ENCODE measurements at regions not wholly inside any gene's neighbourhood (a gene's known extent, or its start where the extent isn't known, plus 50 kb on each side); places are given as distances from the start of the nearest gene placed in this dataset.

- H3K4me1 Mint-ChIP-seq: no peaks in the 10 kb centered on the region
- no peak for ATAC-seq
- no peak for DNase-seq
- CTCF ChIA-PET: interaction anchor here (2.4 kb wide), 1 partner anchor 18 kb away, joined by 5 read pairs; no protein-coding TSS in a partner anchor
- H3K36me3 Mint-ChIP-seq (ENCODE audit: low read depth): no peaks in the 10 kb centered on the region
- H3K27me3 Mint-ChIP-seq: no peaks in the 10 kb centered on the region
- H3K9me3 Mint-ChIP-seq (ENCODE audit: low read depth): peaks cover 1% of the 10 kb centered on the region
- H3K27ac Mint-ChIP-seq: no peak overlapping the region
- intact Hi-C loops (cut with DNase I, micrococcal nuclease): no loop called here
- POLR2A ChIA-PET: no interaction called here
- no peak overlapping the region for H3K4me3 Mint-ChIP-seq
These were observed 185.5 kb upstream of the PITX2 start for GRCh38 chr4:110808351-110808878.

DNA sequence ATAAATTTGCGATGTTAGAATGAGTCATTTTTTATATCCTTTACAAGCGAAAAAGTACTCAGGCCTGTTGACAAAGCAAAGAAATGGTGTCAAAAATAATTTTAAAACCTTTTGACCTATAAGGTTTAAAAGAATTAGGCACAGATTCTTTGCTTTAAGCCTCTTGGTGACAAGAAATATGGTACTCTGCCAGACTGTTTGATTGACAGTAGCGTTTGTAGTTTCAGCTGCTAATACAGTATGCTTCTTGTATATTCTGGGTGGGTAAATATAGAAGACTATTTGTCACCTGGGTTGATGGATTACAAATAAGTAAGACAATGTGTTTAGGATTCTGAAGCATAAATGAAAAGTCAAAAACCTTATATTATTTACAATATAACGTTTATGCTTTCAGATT, 193.1 kb upstream of the PITX2 start:
- Mint-ChIP-seq H3K4me3 (no peak overlapping the region), H3K4me1 (no peaks in the 10 kb centered on the region), H3K36me3 (ENCODE audit: low read depth) (no peaks in the 10 kb centered on the region), H3K27me3 (no peaks in the 10 kb centered on the region), H3K27ac (no peak overlapping the region), H3K9me3 (ENCODE audit: low read depth) (no peaks in the 10 kb centered on the region)
- intact Hi-C loops (cut with DNase I, micrococcal nuclease): no loop called here
- DNase-seq (no peak), ATAC-seq (no peak)
- POLR2A ChIA-PET: no interaction called here
- CTCF ChIA-PET: no interaction called here

- H3K27me3 Mint-ChIP-seq: no peaks in the 10 kb centered on the region
- no peak overlapping the region for H3K27ac Mint-ChIP-seq
- H3K4me1 Mint-ChIP-seq: no peaks in the 10 kb centered on the region
- ChIA-PET POLR2A (no interaction called here), CTCF (no interaction called here)
- intact Hi-C loops (cut with DNase I, micrococcal nuclease): no loop called here
- DNase-seq (no peak), ATAC-seq (no peak)
- H3K4me3 Mint-ChIP-seq: no peak overlapping the region
- H3K36me3 Mint-ChIP-seq (ENCODE audit: low read depth): no peaks in the 10 kb centered on the region
- no peaks in the 10 kb centered on the region for H3K9me3 Mint-ChIP-seq (ENCODE audit: low read depth)
These were observed 193.5 kb upstream of the PITX2 start for GRCh38 chr4:110816367-110816766.

- POLR2A ChIA-PET: no interaction called here
- CTCF ChIA-PET: no interaction called here
- H3K9me3 Mint-ChIP-seq (ENCODE audit: low read depth): no peaks in the 10 kb centered on the region
- intact Hi-C loops (cut with DNase I, micrococcal nuclease): loop anchor here in 1 of 2 experiments (10.0 kb wide), 1 partner anchor 186 kb away; no protein-coding TSS in a partner anchor
- no peaks in the 10 kb centered on the region for H3K36me3 Mint-ChIP-seq (ENCODE audit: low read depth)
- no peak for ATAC-seq
- H3K4me1 Mint-ChIP-seq: no peaks in the 10 kb centered on the region
- DNase-seq: no peak
- H3K27ac Mint-ChIP-seq: no peak overlapping the region
- H3K27me3 Mint-ChIP-seq: no peaks in the 10 kb centered on the region
- H3K4me3 Mint-ChIP-seq: no peak overlapping the region
These were observed 198.3 kb upstream of the PITX2 start for GRCh38 chr4:110821186-110821585.

- CTCF ChIA-PET: no interaction called here
- Mint-ChIP-seq H3K27me3 (no peaks in the 10 kb centered on the region), H3K36me3 (ENCODE audit: low read depth) (no peaks in the 10 kb centered on the region), H3K4me3 (no peak overlapping the region), H3K9me3 (ENCODE audit: low read depth) (peaks cover 1% of the 10 kb centered on the region), H3K27ac (no peak overlapping the region), H3K4me1 (no peaks in the 10 kb centered on the region)
- POLR2A ChIA-PET: no interaction called here
- no peak for DNase-seq
- no peak for ATAC-seq
- intact Hi-C loops (cut with DNase I, micrococcal nuclease): loop anchor here in 1 of 2 experiments (10.0 kb wide), 1 partner anchor 188 kb away; no protein-coding TSS in a partner anchor
These were observed 200.4 kb upstream of the PITX2 start for GRCh38 chr4:110823251-110823650.

- Mint-ChIP-seq H3K27me3 (no peaks in the 10 kb centered on the region), H3K36me3 (ENCODE audit: low read depth) (no peaks in the 10 kb centered on the region), H3K4me3 (no peak overlapping the region), H3K9me3 (ENCODE audit: low read depth) (peaks cover 3% of the 10 kb centered on the region), H3K4me1 (no peaks in the 10 kb centered on the region), H3K27ac (no peak overlapping the region)
- DNase-seq (no peak), ATAC-seq (no peak)
- intact Hi-C loops (cut with DNase I, micrococcal nuclease): loop anchor here in 1 of 2 experiments (10.0 kb wide), 1 partner anchor 190 kb away; no protein-coding TSS in a partner anchor
- CTCF ChIA-PET: no interaction called here
- POLR2A ChIA-PET: no interaction called here
These were observed 201.5 kb upstream of the PITX2 start for GRCh38 chr4:110824344-110824743.

GRCh38 chr4:110826656-110827055, 203.8 kb upstream of the PITX2 start:
- no peak overlapping the region for H3K27ac Mint-ChIP-seq
- ChIA-PET POLR2A (no interaction called here), CTCF (no interaction called here)
- DNase-seq (no peak), ATAC-seq (no peak)
- peaks cover 3% of the 10 kb centered on the region for H3K9me3 Mint-ChIP-seq (ENCODE audit: low read depth)
- no peaks in the 10 kb centered on the region for H3K4me1 Mint-ChIP-seq
- intact Hi-C loops (cut with DNase I, micrococcal nuclease): loop anchor here in 1 of 2 experiments (10.0 kb wide), 1 partner anchor 192 kb away; no protein-coding TSS in a partner anchor
- no peaks in the 10 kb centered on the region for H3K36me3 Mint-ChIP-seq (ENCODE audit: low read depth)
- H3K27me3 Mint-ChIP-seq: no peaks in the 10 kb centered on the region
- no peak overlapping the region for H3K4me3 Mint-ChIP-seq

- ChIA-PET POLR2A (no interaction called here), CTCF (no interaction called here)
- Mint-ChIP-seq H3K27me3 (no peaks in the 10 kb centered on the region), H3K4me3 (no peak overlapping the region), H3K4me1 (no peaks in the 10 kb centered on the region), H3K36me3 (ENCODE audit: low read depth) (no peaks in the 10 kb centered on the region), H3K27ac (no peak overlapping the region), H3K9me3 (ENCODE audit: low read depth) (peaks cover 3% of the 10 kb centered on the region)
- DNase-seq (no peak), ATAC-seq (no peak)
- intact Hi-C loops (cut with DNase I, micrococcal nuclease): no loop called here
These were observed 207.6 kb upstream of the PITX2 start for GRCh38 chr4:110830461-110830860.

GRCh38 chr4:110837896-110838450, 215.1 kb upstream of the PITX2 start:
- H3K36me3 Mint-ChIP-seq (ENCODE audit: low read depth): no peaks in the 10 kb centered on the region
- CTCF ChIA-PET: no interaction called here
- DNase-seq: no peak
- intact Hi-C loops (cut with DNase I, micrococcal nuclease): no loop called here
- no peaks in the 10 kb centered on the region for H3K9me3 Mint-ChIP-seq (ENCODE audit: low read depth)
- H3K27me3 Mint-ChIP-seq: no peaks in the 10 kb centered on the region
- H3K4me3 Mint-ChIP-seq: no peak overlapping the region
- POLR2A ChIA-PET: no interaction called here
- no peak for ATAC-seq
- H3K4me1 Mint-ChIP-seq: no peaks in the 10 kb centered on the region
- H3K27ac Mint-ChIP-seq: no peak overlapping the region

DNA sequence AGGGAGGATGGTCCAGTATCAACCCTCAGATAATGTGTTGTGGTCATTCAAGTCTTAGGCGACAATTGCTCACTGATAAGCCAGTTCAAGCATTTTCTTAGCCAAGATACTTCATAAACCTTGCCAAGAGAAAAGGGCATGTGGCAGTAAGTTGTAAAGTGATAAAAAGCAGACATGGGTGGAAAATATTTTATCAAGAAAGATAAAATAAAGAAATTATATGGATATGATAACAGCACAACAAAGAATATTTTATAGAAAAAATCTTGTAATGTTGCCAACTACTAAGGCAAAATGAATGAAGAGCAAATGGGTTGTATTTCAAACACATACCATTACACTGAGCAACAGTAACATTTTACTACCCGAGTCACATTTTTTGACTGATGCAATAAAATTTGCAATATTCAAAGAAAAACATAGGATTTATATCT, 217.4 kb upstream of the PITX2 start:
- ChIA-PET CTCF (no interaction called here), POLR2A (no interaction called here)
- ATAC-seq: no peak
- Mint-ChIP-seq H3K36me3 (ENCODE audit: low read depth) (no peaks in the 10 kb centered on the region), H3K27ac (no peak overlapping the region), H3K4me1 (no peaks in the 10 kb centered on the region), H3K27me3 (no peaks in the 10 kb centered on the region), H3K4me3 (no peak overlapping the region), H3K9me3 (ENCODE audit: low read depth) (no peaks in the 10 kb centered on the region)
- no peak for DNase-seq
- intact Hi-C loops (cut with DNase I, micrococcal nuclease): no loop called here

DNA sequence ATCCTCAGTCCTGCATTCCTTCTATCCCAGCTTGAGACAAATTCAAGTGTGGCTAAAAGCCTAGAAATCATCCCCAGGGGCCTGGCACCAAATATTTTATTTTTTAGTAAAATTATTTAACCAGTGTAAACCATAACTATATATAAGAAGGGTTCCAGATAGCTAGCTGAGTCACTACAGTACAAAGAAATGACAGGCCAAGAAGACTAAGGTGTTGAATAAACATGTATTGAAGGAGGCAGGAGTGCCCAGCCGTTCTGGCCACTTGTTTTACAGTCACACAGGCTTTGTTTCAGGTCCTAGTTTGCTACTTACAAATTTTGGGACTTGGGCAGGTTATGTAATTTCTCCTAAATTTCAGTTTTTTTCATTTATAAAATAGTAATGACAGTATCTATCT, 225.9 kb upstream of the PITX2 start:
- H3K4me1 Mint-ChIP-seq: no peaks in the 10 kb centered on the region
- no peaks in the 10 kb centered on the region for H3K9me3 Mint-ChIP-seq (ENCODE audit: low read depth)
- intact Hi-C loops (cut with DNase I, micrococcal nuclease): no loop called here
- ChIA-PET POLR2A (no interaction called here), CTCF (no interaction called here)
- DNase-seq (no peak), ATAC-seq (no peak)
- H3K27me3 Mint-ChIP-seq: no peaks in the 10 kb centered on the region
- no peaks in the 10 kb centered on the region for H3K36me3 Mint-ChIP-seq (ENCODE audit: low read depth)
- H3K4me3 Mint-ChIP-seq: no peak overlapping the region
- no peak overlapping the region for H3K27ac Mint-ChIP-seq

DNA sequence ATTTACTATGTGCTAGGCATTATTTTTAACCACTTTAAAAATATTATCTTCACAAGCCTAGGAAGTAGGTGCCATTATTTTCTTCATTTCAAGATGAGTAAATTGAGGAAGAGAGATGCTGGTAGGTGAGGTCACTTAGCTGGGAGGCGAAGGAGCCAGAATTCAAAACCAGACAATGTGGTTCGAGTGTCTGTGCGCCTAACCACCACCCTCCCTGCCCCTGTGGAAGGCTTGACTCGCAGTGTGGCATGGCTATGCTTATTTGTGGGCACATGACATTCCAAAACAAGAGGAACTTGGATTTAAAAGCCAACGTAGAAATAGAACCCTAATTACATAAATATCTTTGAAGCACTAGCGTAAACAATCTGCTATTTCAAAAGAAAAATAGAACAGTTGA, 226.6 kb upstream of the PITX2 start:
- H3K27me3 Mint-ChIP-seq: no peaks in the 10 kb centered on the region
- no peaks in the 10 kb centered on the region for H3K4me1 Mint-ChIP-seq
- no peak overlapping the region for H3K27ac Mint-ChIP-seq
- intact Hi-C loops (cut with DNase I, micrococcal nuclease): no loop called here
- H3K4me3 Mint-ChIP-seq: no peak overlapping the region
- ATAC-seq (no peak), DNase-seq (no peak)
- ChIA-PET POLR2A (no interaction called here), CTCF (interaction anchor here (0.6 kb wide), 1 partner anchor 12 kb away, joined by 3 read pairs; no protein-coding TSS in a partner anchor)
- H3K9me3 Mint-ChIP-seq (ENCODE audit: low read depth): no peaks in the 10 kb centered on the region
- H3K36me3 Mint-ChIP-seq (ENCODE audit: low read depth): no peaks in the 10 kb centered on the region
